GM21737 (cell line): ENCODE measurements at regions not wholly inside any gene's neighbourhood (a gene's known extent, or its start where the extent isn't known, plus 50 kb on each side); places are given as distances from the start of the nearest gene placed in this dataset.
"Not testable (repeated sequence)": the region's sequence is repeated elsewhere in the genome, so short reads cannot be mapped to it uniquely, and the experiment has no call there.

Experiments
- ATAC-seq: cut with Tn5 transposase; IDR thresholded peaks from one replicate; pipeline ENCODE4 v1.9.1; 2021; ENCODE audit warnings: mild to moderate bottlenecking, moderate library complexity; ENCODE audit not compliant: unreplicated experiment

DNA sequence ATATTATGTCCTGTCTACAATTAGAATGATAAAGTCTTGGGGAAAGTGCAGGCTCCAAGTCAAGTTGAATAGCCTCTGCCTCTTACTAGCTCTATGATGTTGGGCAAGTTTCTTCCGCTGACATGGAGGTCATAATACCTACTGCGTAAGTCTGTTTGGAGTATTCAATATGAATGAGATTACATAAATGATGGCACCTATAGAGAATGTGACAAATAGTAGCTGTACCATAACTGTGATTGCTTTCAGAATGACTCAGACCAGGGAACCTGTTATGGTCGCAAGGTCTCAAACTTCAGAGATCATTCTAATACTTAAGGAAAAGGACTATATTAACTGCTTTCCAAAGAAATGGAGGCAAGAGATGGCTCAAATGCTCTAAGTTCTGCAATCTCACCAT, 94.0 kb upstream of the ABCA1 start:
- ATAC-seq, result no peak

DNA sequence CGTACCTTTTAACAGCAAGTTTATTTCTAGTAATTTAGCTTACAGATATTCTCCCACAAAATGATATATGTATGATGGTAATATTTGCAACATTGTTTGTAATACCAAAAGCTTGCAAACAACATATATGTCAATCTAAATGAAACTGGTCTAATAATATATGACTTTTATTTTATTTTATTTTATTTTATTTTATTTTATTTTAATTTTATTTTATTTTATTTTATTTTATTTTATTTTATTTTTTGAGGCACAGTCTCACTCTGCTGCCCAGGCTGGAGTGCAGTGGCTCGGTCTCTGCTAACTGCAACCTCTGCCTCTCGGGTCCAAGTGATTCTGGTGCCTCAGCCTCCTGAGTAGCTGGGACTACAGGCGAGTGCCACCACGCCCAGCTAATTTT, 94.6 kb upstream of the ABCA1 start:
- not testable (repeated sequence) for ATAC-seq

GRCh38 chr9:105023788-105024187, 95.8 kb upstream of the ABCA1 start:
- no peak for ATAC-seq

DNA sequence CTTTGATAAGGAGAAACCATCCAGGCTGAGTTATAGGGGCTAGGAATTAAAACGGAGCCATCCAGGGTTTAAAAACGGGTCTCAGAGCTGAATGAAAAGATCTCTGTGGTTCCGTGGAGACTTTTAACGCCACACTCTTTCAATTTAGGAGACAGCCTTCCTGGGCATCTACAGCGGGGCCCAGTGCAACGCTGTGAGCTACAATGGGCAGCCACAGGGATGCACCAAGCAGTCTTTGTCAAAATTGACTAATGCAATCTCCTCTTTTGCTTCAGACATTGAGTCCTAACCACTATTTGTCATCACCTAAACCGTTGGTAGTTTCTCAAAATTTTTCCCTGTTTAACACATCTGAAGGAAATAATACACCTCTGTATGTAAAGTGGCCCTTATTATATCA, 96.6 kb upstream of the ABCA1 start:
- ATAC-seq, result no peak

DNA sequence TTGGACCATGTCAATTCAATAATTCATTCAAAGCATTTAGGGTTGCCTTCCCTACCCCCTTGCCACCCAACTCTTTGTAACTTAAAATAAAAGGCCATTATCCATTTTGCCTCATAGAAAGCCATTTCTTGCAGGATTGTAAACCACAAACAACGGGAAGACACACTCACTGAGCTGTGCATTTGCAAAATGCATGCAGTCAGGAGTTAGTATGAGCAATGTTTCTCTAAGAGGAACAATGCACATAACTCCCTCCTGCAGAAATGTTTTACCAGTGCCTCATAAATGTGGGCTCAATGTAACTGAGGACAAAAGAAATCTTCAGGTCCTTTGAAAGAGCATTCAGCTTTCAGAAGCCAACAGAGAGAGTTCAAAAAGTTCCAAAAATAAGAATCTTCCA, 98.5 kb upstream of the ABCA1 start:
- ATAC-seq, result no peak

- no peak for ATAC-seq
These were observed 99.1 kb upstream of the ABCA1 start for GRCh38 chr9:105027084-105027483.

GRCh38 chr9:105030285-105030684, 102.3 kb upstream of the ABCA1 start:
- ATAC-seq, result no peak

GRCh38 chr9:105037139-105037538, 109.2 kb upstream of the ABCA1 start:
- no peak for ATAC-seq

DNA sequence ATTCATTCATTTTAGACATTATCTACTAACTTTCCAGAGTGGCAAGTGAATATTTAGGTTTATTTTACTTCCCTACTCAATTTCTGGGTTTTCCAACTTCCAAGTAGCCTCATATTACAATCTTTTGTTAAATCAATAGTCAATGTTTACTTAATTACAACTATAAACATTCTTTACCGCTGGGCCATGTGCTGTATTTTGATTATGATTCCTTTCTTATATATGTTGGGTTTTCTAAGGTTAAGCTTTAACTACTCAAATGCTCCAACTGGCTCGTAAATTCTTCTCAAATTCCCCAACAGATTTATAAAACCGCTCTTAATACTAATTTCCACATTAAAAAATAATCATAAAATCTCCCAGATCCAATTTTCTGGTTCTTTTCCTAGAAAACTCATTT, 110.1 kb upstream of the ABCA1 start:
- ATAC-seq, result no peak

- ATAC-seq, result no peak
These were observed 111.3 kb upstream of the ABCA1 start for GRCh38 chr9:105039175-105039799.

GRCh38 chr9:105043370-105043936, 115.5 kb upstream of the ABCA1 start:
- ATAC-seq, result no peak

DNA sequence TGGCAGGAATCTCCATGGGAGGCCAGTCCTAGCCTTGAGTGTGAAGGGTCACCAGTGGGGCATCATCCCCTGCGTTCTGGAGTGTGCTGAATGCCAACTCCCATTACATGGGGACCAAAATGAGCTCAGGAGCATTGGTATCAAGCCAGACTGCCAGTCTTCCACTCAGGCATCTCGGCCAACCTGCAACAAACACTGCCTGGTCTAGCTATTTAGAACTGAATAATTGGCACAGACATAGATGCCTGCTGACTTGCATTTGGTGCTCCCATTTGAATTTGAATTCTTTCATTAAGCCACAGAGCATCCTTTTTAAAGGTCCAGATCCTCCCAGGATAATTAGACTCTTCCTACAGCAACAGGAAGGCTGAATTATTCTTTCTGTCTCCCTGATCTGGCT, 116.6 kb upstream of the ABCA1 start:
- no peak for ATAC-seq

- no peak for ATAC-seq
These were observed 119.2 kb upstream of the ABCA1 start for GRCh38 chr9:105046907-105047741.

GRCh38 chr9:105047742-105048041, 119.7 kb upstream of the ABCA1 start:
- no peak for ATAC-seq

DNA sequence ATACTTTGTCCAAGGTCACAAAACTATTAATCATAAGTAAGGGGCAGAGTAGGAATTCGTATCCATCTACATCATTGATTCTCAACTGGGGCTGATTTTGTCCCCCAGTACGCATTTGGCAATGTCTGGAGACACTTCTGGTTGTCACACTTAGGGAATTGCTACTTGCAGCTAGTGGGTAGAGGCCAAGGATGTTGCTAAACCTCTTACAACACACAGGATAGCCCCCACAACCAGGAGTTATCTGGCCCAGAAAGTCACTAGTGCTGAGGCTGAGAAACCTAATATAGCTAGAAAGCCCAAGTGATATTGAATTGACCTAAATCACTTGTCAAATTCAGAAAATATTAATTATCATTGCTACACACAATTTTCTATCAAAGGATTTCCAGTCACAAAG, 120.4 kb upstream of the ABCA1 start:
- ATAC-seq, result no peak

DNA sequence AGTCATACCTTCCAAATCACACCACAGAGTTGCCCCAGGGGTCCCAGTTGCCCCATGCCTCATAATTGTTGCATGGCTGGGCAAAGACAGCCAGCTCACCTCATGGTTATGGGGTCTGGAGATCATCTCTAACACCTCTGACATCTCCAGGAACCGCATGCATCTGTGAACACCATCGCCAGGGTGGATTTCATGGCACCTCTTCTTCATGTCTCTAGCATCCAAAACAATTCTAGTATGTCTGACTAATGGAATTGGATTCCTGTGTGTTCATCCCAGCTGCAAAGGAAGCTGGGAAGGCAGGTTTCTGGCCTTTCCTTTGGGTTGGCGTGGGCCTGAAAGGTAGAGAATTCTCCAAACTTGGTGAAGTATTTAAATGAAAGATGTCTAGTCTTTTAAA, 122.3 kb upstream of the ABCA1 start:
- no peak for ATAC-seq

DNA sequence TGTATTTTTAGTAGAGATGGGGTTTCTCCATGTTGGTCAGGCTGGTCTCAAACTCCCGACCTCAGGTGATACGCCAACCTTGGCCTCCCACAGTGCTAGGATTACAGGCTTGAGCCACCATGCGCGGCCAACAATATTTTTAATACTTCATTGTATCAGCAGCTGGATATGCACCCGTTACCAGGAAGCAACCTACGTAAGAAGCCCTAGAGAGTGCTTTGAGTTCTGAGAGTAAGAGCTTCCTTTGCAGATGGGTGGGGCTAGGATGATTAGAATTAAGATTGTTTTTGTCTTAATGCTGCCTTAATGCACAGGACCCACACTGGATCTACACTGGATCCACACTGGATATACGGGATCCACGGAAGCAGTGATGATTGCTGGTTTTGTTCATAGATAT, 123.9 kb upstream of the ABCA1 start:
- no peak for ATAC-seq

DNA sequence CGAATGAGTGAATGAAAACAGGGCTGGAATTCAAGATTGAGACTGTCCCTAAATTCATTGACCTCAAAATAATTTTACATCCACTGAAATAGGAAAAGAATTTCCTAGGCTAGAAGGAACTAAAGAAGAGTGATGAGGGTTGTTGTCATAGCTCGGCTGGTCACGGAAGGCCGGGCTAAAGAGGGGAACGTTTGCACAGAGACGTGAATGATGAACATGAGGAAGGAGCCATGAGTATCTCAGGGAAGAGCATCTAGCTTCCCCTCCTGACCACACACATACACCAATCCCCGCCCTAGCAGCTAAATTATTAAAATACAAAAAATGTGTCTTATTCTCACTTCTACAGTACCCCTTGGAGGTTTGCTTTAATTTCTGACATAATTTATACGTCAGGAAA, 124.4 kb upstream of the ABCA1 start:
- no peak for ATAC-seq

GRCh38 chr9:105053209-105053652, 125.3 kb upstream of the ABCA1 start:
- no peak for ATAC-seq

DNA sequence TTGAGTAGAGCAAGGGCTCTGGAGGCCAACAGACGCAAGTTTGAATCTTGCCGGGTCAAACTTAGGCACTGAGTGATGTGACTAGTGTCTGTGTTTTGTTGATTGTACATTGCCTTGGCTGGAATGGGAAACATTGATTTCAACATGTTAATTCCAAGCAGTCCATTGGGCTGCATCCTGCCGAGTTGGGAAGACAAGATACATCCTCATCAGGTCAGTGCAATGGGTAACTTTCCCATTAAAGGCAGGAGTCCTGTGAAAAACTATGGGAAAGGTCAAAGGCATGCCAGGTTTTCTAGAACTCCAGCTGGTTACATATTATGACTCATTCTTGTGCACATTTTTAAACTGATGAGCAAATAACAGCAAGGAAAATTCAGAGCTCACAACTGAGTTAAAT, 126.5 kb upstream of the ABCA1 start:
- ATAC-seq, result no peak

GRCh38 chr9:105055917-105056316, 128.0 kb upstream of the ABCA1 start:
- ATAC-seq, result no peak

- no peak for ATAC-seq
These were observed 129.6 kb upstream of the ABCA1 start for GRCh38 chr9:105057551-105057950.
